IMR-90 (cell line): ENCODE measurements at regions not wholly inside any gene's neighbourhood (a gene's known extent, or its start where the extent isn't known, plus 50 kb on each side); places are given as distances from the start of the nearest gene placed in this dataset.

Experiments used
- ATAC-seq: fragments of 200-7000 bp; cut with Tn5 transposase; 2 replicates; pipeline ENCODE4 v1.9.1; 2020; ENCODE audit warnings: low read depth, mild to moderate bottlenecking, moderate library complexity
- BruUV-seq: library from RNA; stranded (reverse); fragments of 400-500 nt; replicated peaks from 2 replicates; lab custom pipeline; 2021; lab: Mats Ljungman, UMichigan
- CTCF ChIA-PET: fragments of 300-600 bp; formaldehyde crosslinking; extraction: SDS; loops from one replicate; lab custom pipeline; 2021; ENCODE audit warnings: antibody characterized with exemption; lab: Yijun Ruan, JAX
- POLR2A ChIA-PET: fragments of 300-600 bp; sonication (Branson Sonifier 250); formaldehyde crosslinking; loops from one replicate; lab custom pipeline; 2022; ENCODE audit warnings: antibody characterized with exemption; ENCODE audit not compliant: unreplicated experiment; lab: Charles Lee
- DNase-seq: peaks from one replicate; pipeline ENCODE4 v3.0.0; 2013
- H2AFZ ChIP-seq: replicated peaks from 2 replicates; pipeline ENCODE3; 2013; ENCODE audit warnings: low read length, mild to moderate bottlenecking; ENCODE audit not compliant: poor library complexity
- H2AK5ac ChIP-seq: 2 replicates; pipeline ENCODE4 v1.6.1; 2013; ENCODE audit warnings: low read depth, low read length, inconsistent platforms
- H2AK9ac ChIP-seq: replicated peaks from 2 replicates; pipeline ENCODE3; 2013; ENCODE audit warnings: mild to moderate bottlenecking, low read depth, low read length, moderate library complexity; ENCODE audit not compliant: poor library complexity
- H2BK120ac ChIP-seq: 2 replicates; pipeline ENCODE4 v1.6.1; 2013; ENCODE audit warnings: low read depth, low read length, inconsistent platforms
- H2BK15ac ChIP-seq: 3 replicates; pipeline ENCODE4 v1.6.1; 2013; ENCODE audit warnings: low read depth, low read length, inconsistent platforms
- H2BK20ac ChIP-seq: 2 replicates; pipeline ENCODE4 v1.6.1; 2013; ENCODE audit warnings: low read depth, mild to moderate bottlenecking, inconsistent platforms, low read length, moderate library complexity
- H2BK5ac ChIP-seq: 2 replicates; pipeline ENCODE4 v1.6.1; 2013; ENCODE audit warnings: mild to moderate bottlenecking, low read depth, low read length, inconsistent platforms; ENCODE audit not compliant: poor library complexity, severe bottlenecking
- H3K14ac ChIP-seq: replicated peaks from 2 replicates; pipeline ENCODE4 v1.6.1; 2013; ENCODE audit warnings: low read depth, low read length, inconsistent platforms
- H3K18ac ChIP-seq: 2 replicates; pipeline ENCODE4 v1.6.1; 2013; ENCODE audit warnings: low read depth, low read length, control low read depth
- H3K23ac ChIP-seq: 2 replicates; pipeline ENCODE4 v1.6.1; 2013; ENCODE audit warnings: low read depth, low read length, inconsistent platforms
- H3K27ac ChIP-seq: 2 replicates; pipeline ENCODE4 v1.5.1; 2013; ENCODE audit warnings: mild to moderate bottlenecking, control low read depth, low read length; ENCODE audit not compliant: insufficient read depth
- H3K27me3 ChIP-seq: 2 replicates; pipeline ENCODE4 v1.6.1; 2013; ENCODE audit warnings: low read length; ENCODE audit not compliant: control insufficient read depth, insufficient read depth
- H3K36me3 ChIP-seq: 2 replicates; pipeline ENCODE4 v1.6.1; 2013; ENCODE audit warnings: low read length, mixed read lengths; ENCODE audit not compliant: control insufficient read depth, insufficient read depth
- H3K4ac ChIP-seq: 2 replicates; pipeline ENCODE4 v1.6.1; 2013; ENCODE audit warnings: low read depth, low read length, inconsistent platforms
- H3K4me1 ChIP-seq: 2 replicates; pipeline ENCODE4 v1.6.1; 2013; ENCODE audit warnings: low read length, mixed read lengths; ENCODE audit not compliant: control insufficient read depth, insufficient read depth
- H3K4me2 ChIP-seq: 2 replicates; pipeline ENCODE4 v1.6.1; 2013; ENCODE audit warnings: low read depth, mild to moderate bottlenecking, control low read depth, low read length, moderate library complexity
- H3K4me3 ChIP-seq: 2 replicates; pipeline ENCODE4 v1.5.1; 2013; ENCODE audit warnings: low read depth, mild to moderate bottlenecking, control low read depth, low read length, moderate library complexity; ENCODE audit not compliant: insufficient read depth
- H3K56ac ChIP-seq: 2 replicates; pipeline ENCODE4 v1.6.1; 2013; ENCODE audit warnings: low read length, inconsistent platforms; ENCODE audit not compliant: insufficient read depth; ENCODE audit errors: extremely low read depth
- H3K79me1 ChIP-seq, 2 experiments: 2 replicates each; pipeline ENCODE4 v1.6.1; 2013; ENCODE audit warnings: low read length in 2 of 2, inconsistent platforms in 1 of 2, low read depth in 1 of 2
- H3K9ac ChIP-seq: 2 replicates; pipeline ENCODE4 v1.6.1; 2013; ENCODE audit warnings: low read depth, low read length, control low read depth
- H3K9me1 ChIP-seq: 2 replicates; pipeline ENCODE4 v1.6.1; 2013; ENCODE audit warnings: low read length, inconsistent platforms; ENCODE audit not compliant: insufficient read depth
- H3K9me3 ChIP-seq: 2 replicates; pipeline ENCODE4 v1.6.1; 2013; ENCODE audit warnings: low read length; ENCODE audit not compliant: control insufficient read depth, insufficient read depth
- H4K20me1 ChIP-seq: 2 replicates; pipeline ENCODE4 v1.6.1; 2013; ENCODE audit warnings: low read length, inconsistent platforms; ENCODE audit not compliant: insufficient read depth
- H4K5ac ChIP-seq: 2 replicates; pipeline ENCODE4 v1.6.1; 2013; ENCODE audit warnings: mild to moderate bottlenecking, low read depth, low read length, control low read depth
- H4K8ac ChIP-seq, 2 experiments: 2 replicates each; pipeline ENCODE4 v1.6.1; 2013; ENCODE audit warnings: low read depth in 2 of 2, low read length in 2 of 2, control low read depth in 1 of 2, inconsistent platforms in 1 of 2
- H4K91ac ChIP-seq: 2 replicates; pipeline ENCODE4 v1.6.1; 2013; ENCODE audit warnings: low read depth, low read length, inconsistent platforms; ENCODE audit not compliant: insufficient read depth
- CEBPB ChIP-seq: IDR thresholded peaks from 2 replicates; pipeline ENCODE4 v1.6.1; 2012; ENCODE audit warnings: low read depth, low read length, improper control_type of control experiment
- CHD1 ChIP-seq: IDR thresholded peaks from 2 replicates; pipeline ENCODE4 v1.6.1; 2012; ENCODE audit warnings: low read depth, low read length, improper control_type of control experiment
- ELK1 ChIP-seq: fragments of 150-350 bp; IDR thresholded peaks from 2 replicates; pipeline ENCODE4 v1.6.1; 2016; ENCODE audit warnings: low read depth, mild to moderate bottlenecking, low read length, moderate library complexity, borderline replicate concordance
- WGBS, 2 experiments: methylation state at CpG; one replicate each; pipeline versions ENCODE4 v1.1.5 to v1.1.7; 2013; ENCODE audit warnings: missing lambda C conversion rate in 2 of 2; ENCODE audit not compliant: insufficient read length in 1 of 2; ENCODE audit errors: extremely low coverage in 2 of 2; 5-methylcytosine and 5-hydroxymethylcytosine counted together
- dilution Hi-C: fragments of 300-500 bp; cut with HindIII; formaldehyde crosslinking; loops from one replicate; pipeline ENCODE4 v1.14.3; 2018; ENCODE audit warnings: low sequenced_read_pairs; ENCODE audit not compliant: unreplicated experiment
- in situ Hi-C: fragments of 300-500 bp; cut with MboI; formaldehyde crosslinking; loops from 3 replicates; pipeline ENCODE4 v1.14.3; 2019; ENCODE audit warnings: low sequenced_read_pairs, inconsistent platforms, mixed read lengths
- intact Hi-C: fragments of 100-400 bp; cut with micrococcal nuclease; formaldehyde crosslinking; loops from 2 replicates; pipeline ENCODE4 v1.10.0; 2022

- no peak for TF ChIP-seq ELK1
Measured at GRCh38 chr1:67898033-67898726, 64.9 kb upstream of the GNG12 start (continued).

GRCh38 chr1:67897270-67897949, 64.1 kb upstream of the GNG12 start:
- Histone ChIP-seq H3K18ac (peak overlapping the region; percentile 84), H3K23ac (peak overlapping the region; percentile 29; the same call in 1 of the 2 replicates), H3K27me3 (no peaks in the 10 kb centered on the region), H4K20me1 (no peaks in the 10 kb centered on the region), H3K4me3 (no peak overlapping the region), H4K91ac (peak overlapping the region; percentile 86), H3K4me2 (no peak overlapping the region), H2BK20ac (peak overlapping the region; percentile 89), H2AK5ac (peak overlapping the region; percentile 95), H3K36me3 (no peaks in the 10 kb centered on the region), H3K9me1 (peaks cover 9% of the 10 kb centered on the region), H2BK5ac (peak overlapping the region; percentile 67), H2BK120ac (peak overlapping the region; percentile 92), H3K56ac (peak overlapping the region; percentile 32; the same call in 1 of the 2 replicates), H3K4me1 (peaks cover 11% of the 10 kb centered on the region), H2BK15ac (peak overlapping the region; percentile 72; the same call in 2 of the 3 replicates), H3K79me1 (no peaks in the 10 kb centered on the region), H2AFZ (peak overlapping the region; percentile 67), H2AK9ac (peak overlapping the region; percentile 57), H4K8ac (peak overlapping the region; percentile 81 to 95), H3K9ac (no peak overlapping the region), H3K27ac (no peak overlapping the region), H3K9me3 (no peaks in the 10 kb centered on the region), H4K5ac (peak overlapping the region; percentile 12; the same call in 1 of the 2 replicates), H3K14ac (peak overlapping the region; percentile 87), H3K4ac (peak overlapping the region; percentile 77)
- intact Hi-C loops (no loop called here), in situ Hi-C loops (no loop called here), dilution Hi-C loops (no loop called here)
- ChIA-PET CTCF (interaction anchor here (1.3 kb wide), 1 partner anchor 10 kb away, joined by 3 read pairs; no protein-coding TSS in a partner anchor), POLR2A (no interaction called here)
- DNase-seq, result peak; percentile 72
- 86% methylated on average over 4 of the region's 9 CpGs; no CpG with 5 or more reads in 1 of the 2 experiments for WGBS, 2 experiments
- BruUV-seq, result no TSS peak
- TF ChIP-seq CHD1 (no peak), CEBPB (0 out of 2 replicates have a peak, but pooled peaks have one; percentile 39)
- ATAC-seq, result peak; percentile 32
